ENCODE measurements at regions not wholly inside any gene's neighbourhood (a gene's known extent, or its start where the extent isn't known, plus 50 kb on each side); places are given as distances from the start of the nearest gene placed in this dataset.

DNA sequence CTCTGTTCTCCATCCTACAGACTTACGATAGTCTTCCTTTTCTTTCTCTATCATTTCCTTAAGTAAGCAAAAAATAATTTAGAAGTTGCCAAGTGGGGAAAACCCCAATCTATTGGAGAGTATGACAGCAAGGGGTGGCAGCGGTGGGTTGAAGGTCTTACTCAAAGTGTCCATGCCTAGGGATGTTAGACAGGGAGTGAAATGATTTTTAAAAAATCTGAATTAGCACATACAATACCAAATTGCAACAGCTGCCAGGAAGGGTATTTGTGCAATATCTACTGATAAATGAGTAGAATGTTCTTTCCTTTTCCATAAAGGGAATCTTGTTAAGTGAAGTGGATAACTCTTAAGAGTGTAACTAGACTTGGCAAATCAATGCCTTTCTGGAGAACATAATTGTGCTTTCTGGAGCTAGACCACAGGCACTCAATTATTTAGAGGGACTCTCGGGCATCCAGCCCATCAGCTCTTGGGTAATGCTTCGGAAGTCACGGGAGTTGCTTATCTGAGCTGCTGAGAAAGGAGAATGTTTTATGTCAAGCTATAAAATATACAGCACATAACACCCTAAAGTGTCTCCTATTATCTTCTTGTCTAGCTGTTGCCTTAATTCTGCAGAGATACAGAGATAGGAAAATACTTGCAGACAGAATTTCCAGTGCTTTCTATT is 151.5 kb downstream of the KCNJ2 start:
- H3K27me3 Mint-ChIP-seq (ENCODE audit: unreplicated experiment): no peaks in the 10 kb centered on the region
- H3K9me3 Mint-ChIP-seq (ENCODE audit: low read depth, unreplicated experiment): peaks cover 17% of the 10 kb centered on the region
- H3K4me1 Mint-ChIP-seq (ENCODE audit: low read depth, unreplicated experiment): no peaks in the 10 kb centered on the region
- intact Hi-C loops (cut with micrococcal nuclease; ENCODE audit: unreplicated experiment): no loop called here
- no peak for DNase-seq
- H3K36me3 Mint-ChIP-seq (ENCODE audit: insufficient read depth, unreplicated experiment): no peaks in the 10 kb centered on the region
- no TSS peak for BruUV-seq (replicated peaks)
- H3K27ac Mint-ChIP-seq (ENCODE audit: unreplicated experiment): no peak overlapping the region
- CTCF ChIA-PET: no interaction called here
- TF ChIP-seq, protein P1, sequence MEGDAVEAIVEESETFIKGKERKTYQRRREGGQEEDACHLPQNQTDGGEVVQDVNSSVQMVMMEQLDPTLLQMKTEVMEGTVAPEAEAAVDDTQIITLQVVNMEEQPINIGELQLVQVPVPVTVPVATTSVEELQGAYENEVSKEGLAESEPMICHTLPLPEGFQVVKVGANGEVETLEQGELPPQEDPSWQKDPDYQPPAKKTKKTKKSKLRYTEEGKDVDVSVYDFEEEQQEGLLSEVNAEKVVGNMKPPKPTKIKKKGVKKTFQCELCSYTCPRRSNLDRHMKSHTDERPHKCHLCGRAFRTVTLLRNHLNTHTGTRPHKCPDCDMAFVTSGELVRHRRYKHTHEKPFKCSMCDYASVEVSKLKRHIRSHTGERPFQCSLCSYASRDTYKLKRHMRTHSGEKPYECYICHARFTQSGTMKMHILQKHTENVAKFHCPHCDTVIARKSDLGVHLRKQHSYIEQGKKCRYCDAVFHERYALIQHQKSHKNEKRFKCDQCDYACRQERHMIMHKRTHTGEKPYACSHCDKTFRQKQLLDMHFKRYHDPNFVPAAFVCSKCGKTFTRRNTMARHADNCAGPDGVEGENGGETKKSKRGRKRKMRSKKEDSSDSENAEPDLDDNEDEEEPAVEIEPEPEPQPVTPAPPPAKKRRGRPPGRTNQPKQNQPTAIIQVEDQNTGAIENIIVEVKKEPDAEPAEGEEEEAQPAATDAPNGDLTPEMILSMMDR (IDR thresholded peaks at IDR 0.05; ENCODE audit: unreplicated experiment): no peak
- H3K4me3 Mint-ChIP-seq (ENCODE audit: low read depth, unreplicated experiment): no peak overlapping the region

DNA sequence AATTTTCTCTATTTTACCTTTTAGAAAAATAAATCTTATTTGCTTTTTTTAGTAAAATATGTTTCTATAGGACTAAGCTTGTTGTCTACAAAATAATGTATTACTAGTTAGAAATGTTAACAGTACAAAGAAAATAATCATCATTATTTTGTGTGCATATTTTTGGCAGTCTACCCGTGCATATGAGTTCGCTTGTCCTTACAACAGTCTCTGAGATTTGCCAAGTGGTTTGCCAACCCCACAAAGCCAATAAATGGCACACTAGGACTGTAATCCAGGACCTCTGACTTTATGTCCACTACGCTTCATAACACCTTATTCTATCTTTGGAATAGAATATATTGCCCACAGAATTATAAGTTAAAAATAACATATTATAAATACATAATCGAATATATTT is 152.0 kb downstream of the KCNJ2 start:
- H3K27me3 Mint-ChIP-seq (ENCODE audit: unreplicated experiment): no peaks in the 10 kb centered on the region
- no peak overlapping the region for H3K27ac Mint-ChIP-seq (ENCODE audit: unreplicated experiment)
- no peaks in the 10 kb centered on the region for H3K4me1 Mint-ChIP-seq (ENCODE audit: low read depth, unreplicated experiment)
- no peak for DNase-seq
- no peaks in the 10 kb centered on the region for H3K36me3 Mint-ChIP-seq (ENCODE audit: insufficient read depth, unreplicated experiment)
- H3K9me3 Mint-ChIP-seq (ENCODE audit: low read depth, unreplicated experiment): peaks cover 16% of the 10 kb centered on the region
- CTCF ChIA-PET: no interaction called here
- intact Hi-C loops (cut with micrococcal nuclease; ENCODE audit: unreplicated experiment): no loop called here
- TF ChIP-seq, protein P1 (IDR thresholded peaks at IDR 0.05; ENCODE audit: unreplicated experiment): no peak
- no peak overlapping the region for H3K4me3 Mint-ChIP-seq (ENCODE audit: low read depth, unreplicated experiment)
- BruUV-seq (replicated peaks): no TSS peak

DNA sequence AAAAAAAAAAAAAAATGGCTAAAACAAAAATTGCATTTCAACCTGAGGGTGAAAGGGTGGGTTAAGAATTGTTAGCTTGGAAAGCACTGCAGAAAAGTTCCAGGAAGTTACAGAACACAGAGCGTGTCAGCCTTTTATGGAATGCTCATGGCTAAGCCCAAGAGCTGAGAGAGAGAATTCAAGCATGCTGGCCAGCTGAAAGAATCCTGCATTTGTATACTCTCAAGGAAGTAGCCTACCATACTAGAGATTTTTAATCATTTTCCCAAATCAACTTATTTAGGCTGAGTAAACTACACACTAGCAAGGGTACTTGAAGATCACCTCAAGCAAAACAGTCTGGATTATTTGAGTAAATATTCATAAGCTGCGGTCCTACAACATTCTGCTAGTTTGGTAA is 153.9 kb downstream of the KCNJ2 start:
- H3K4me3 Mint-ChIP-seq (ENCODE audit: low read depth, unreplicated experiment): no peak overlapping the region
- no peaks in the 10 kb centered on the region for H3K4me1 Mint-ChIP-seq (ENCODE audit: low read depth, unreplicated experiment)
- TF ChIP-seq, protein P1 (IDR thresholded peaks at IDR 0.05; ENCODE audit: unreplicated experiment): no peak
- DNase-seq: no peak
- H3K36me3 Mint-ChIP-seq (ENCODE audit: insufficient read depth, unreplicated experiment): no peaks in the 10 kb centered on the region
- no TSS peak for BruUV-seq (replicated peaks)
- intact Hi-C loops (cut with micrococcal nuclease; ENCODE audit: unreplicated experiment): no loop called here
- H3K27ac Mint-ChIP-seq (ENCODE audit: unreplicated experiment): no peak overlapping the region
- no peaks in the 10 kb centered on the region for H3K27me3 Mint-ChIP-seq (ENCODE audit: unreplicated experiment)
- CTCF ChIA-PET: no interaction called here
- H3K9me3 Mint-ChIP-seq (ENCODE audit: low read depth, unreplicated experiment): peaks cover 13% of the 10 kb centered on the region

DNA sequence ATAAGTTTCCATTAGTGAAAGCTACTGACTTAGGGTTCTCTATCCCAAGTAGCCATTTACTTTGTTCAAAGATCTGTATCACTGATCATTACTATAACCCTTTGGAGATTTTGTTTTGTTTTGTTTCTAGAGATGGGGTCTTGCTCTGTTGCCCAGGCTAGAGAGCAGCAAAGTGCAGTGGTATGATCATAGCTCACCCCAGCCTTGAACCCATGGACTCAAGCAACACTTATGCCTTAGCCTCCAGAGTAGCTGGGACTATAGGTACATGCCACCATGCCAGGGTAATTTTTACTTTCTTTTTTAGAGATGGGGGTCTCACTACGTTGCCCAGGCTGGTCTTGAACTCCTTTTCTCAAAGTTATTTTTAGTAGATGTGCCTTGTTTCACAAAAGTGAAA is 154.7 kb downstream of the KCNJ2 start:
- DNase-seq: no peak
- CTCF ChIA-PET: interaction anchor here (1.2 kb wide), 1 partner anchor 10 kb away, joined by 3 read pairs; no protein-coding TSS in a partner anchor
- BruUV-seq (replicated peaks): no TSS peak
- Mint-ChIP-seq H3K9me3 (ENCODE audit: low read depth, unreplicated experiment) (peaks cover 8% of the 10 kb centered on the region), H3K27ac (ENCODE audit: unreplicated experiment) (no peak overlapping the region), H3K27me3 (ENCODE audit: unreplicated experiment) (no peaks in the 10 kb centered on the region), H3K36me3 (ENCODE audit: insufficient read depth, unreplicated experiment) (no peaks in the 10 kb centered on the region), H3K4me3 (ENCODE audit: low read depth, unreplicated experiment) (no peak overlapping the region), H3K4me1 (ENCODE audit: low read depth, unreplicated experiment) (no peaks in the 10 kb centered on the region)
- TF ChIP-seq, protein P1 (IDR thresholded peaks at IDR 0.05; ENCODE audit: unreplicated experiment): no peak
- intact Hi-C loops (cut with micrococcal nuclease; ENCODE audit: unreplicated experiment): no loop called here
